Osteocyte (in vitro differentiated cells): ENCODE measurements at regions not wholly inside any gene's neighbourhood (a gene's known extent, or its start where the extent isn't known, plus 50 kb on each side); places are given as distances from the start of the nearest gene placed in this dataset.

Experiments
- DNase-seq: peaks from one replicate; pipeline ENCODE4 v3.0.0; 2021; ENCODE audit warnings: mixed read lengths; ENCODE audit not compliant: unreplicated experiment; ENCODE audit errors: extremely low spot score
- H3K27ac Mint-ChIP-seq: one replicate; pipeline ENCODE4 v1.8.0; 2021; ENCODE audit warnings: mild to moderate bottlenecking, mixed read lengths; ENCODE audit not compliant: unreplicated experiment
- H3K27me3 Mint-ChIP-seq: one replicate; pipeline ENCODE4 v1.8.0; 2021; ENCODE audit warnings: mixed read lengths; ENCODE audit not compliant: unreplicated experiment
- H3K36me3 Mint-ChIP-seq: one replicate; pipeline ENCODE4 v1.8.0; 2021; ENCODE audit warnings: mixed read lengths; ENCODE audit not compliant: unreplicated experiment
- H3K4me1 Mint-ChIP-seq: one replicate; pipeline ENCODE4 v1.8.0; 2021; ENCODE audit warnings: mixed read lengths; ENCODE audit not compliant: unreplicated experiment
- H3K4me3 Mint-ChIP-seq: one replicate; pipeline ENCODE4 v1.8.0; 2021; ENCODE audit warnings: mild to moderate bottlenecking, moderate library complexity, mixed read lengths; ENCODE audit not compliant: unreplicated experiment
- H3K9me3 Mint-ChIP-seq: one replicate; pipeline ENCODE4 v1.8.0; 2021; ENCODE audit warnings: mixed read lengths; ENCODE audit not compliant: unreplicated experiment
- CTCF ChIP-seq: fragments of 200-600 bp; sonication (generic); IDR thresholded peaks from 2 replicates; pipeline ENCODE4 v1.5.0; 2021; ENCODE audit warnings: antibody characterized with exemption, mild to moderate bottlenecking, moderate library complexity

- TF ChIP-seq CTCF, result no peak
- Mint-ChIP-seq H3K4me1 (no peaks in the 10 kb centered on the region), H3K36me3 (no peaks in the 10 kb centered on the region), H3K9me3 (peaks cover 12% of the 10 kb centered on the region), H3K27ac (no peak overlapping the region), H3K27me3 (no peaks in the 10 kb centered on the region), H3K4me3 (no peak overlapping the region)
- no peak for DNase-seq
Observed at GRCh38 chr10:8431511-8431910, 377.0 kb downstream of the GATA3 start.

- no peak overlapping the region for H3K27ac Mint-ChIP-seq
- H3K4me1 Mint-ChIP-seq, result no peaks in the 10 kb centered on the region
- no peak for TF ChIP-seq CTCF
- H3K27me3 Mint-ChIP-seq, result no peaks in the 10 kb centered on the region
- DNase-seq, result no peak
- H3K9me3 Mint-ChIP-seq, result peaks cover 21% of the 10 kb centered on the region
- H3K4me3 Mint-ChIP-seq, result no peak overlapping the region
- H3K36me3 Mint-ChIP-seq, result no peaks in the 10 kb centered on the region
Observed at GRCh38 chr10:8435186-8436055, 380.9 kb downstream of the GATA3 start.

- Mint-ChIP-seq H3K4me1 (no peaks in the 10 kb centered on the region), H3K27ac (no peak overlapping the region), H3K9me3 (peaks cover 13% of the 10 kb centered on the region), H3K27me3 (no peaks in the 10 kb centered on the region), H3K4me3 (no peak overlapping the region), H3K36me3 (no peaks in the 10 kb centered on the region)
- DNase-seq, result no peak
- TF ChIP-seq CTCF, result no peak
Observed at GRCh38 chr10:8437896-8438295, 383.4 kb downstream of the GATA3 start.

- no peak for TF ChIP-seq CTCF
- Mint-ChIP-seq H3K9me3 (peaks cover 13% of the 10 kb centered on the region), H3K36me3 (no peaks in the 10 kb centered on the region), H3K27me3 (no peaks in the 10 kb centered on the region), H3K27ac (no peak overlapping the region), H3K4me3 (no peak overlapping the region), H3K4me1 (no peaks in the 10 kb centered on the region)
- no peak for DNase-seq
Observed at GRCh38 chr10:8438603-8439002, 384.1 kb downstream of the GATA3 start.

GRCh38 chr10:8439040-8439439 lies 384.6 kb downstream of the GATA3 start:
- Mint-ChIP-seq H3K27ac (no peak overlapping the region), H3K9me3 (peaks cover 13% of the 10 kb centered on the region), H3K4me3 (no peak overlapping the region), H3K4me1 (no peaks in the 10 kb centered on the region), H3K36me3 (no peaks in the 10 kb centered on the region), H3K27me3 (no peaks in the 10 kb centered on the region)
- DNase-seq, result no peak
- no peak for TF ChIP-seq CTCF
